H7 (cell line): ENCODE measurements at regions not wholly inside any gene's neighbourhood (a gene's known extent, or its start where the extent isn't known, plus 50 kb on each side); places are given as distances from the start of the nearest gene placed in this dataset.
A peak's percentile ranks its signal among the peaks of the same experiment; 100 is the strongest.
"Not testable (repeated sequence)": the region's sequence is repeated elsewhere in the genome, so short reads cannot be mapped to it uniquely, and the experiment has no call there.

ENCODE experiments used
- DNase-seq: peaks from one replicate; pipeline ENCODE4 v3.0.0; 2012
- H3K27me3 ChIP-seq: 2 replicates; pipeline ENCODE4 v1.6.0; 2011; ENCODE audit warnings: mild to moderate bottlenecking, low read length; ENCODE audit not compliant: control insufficient read depth, insufficient read depth
- H3K36me3 ChIP-seq: replicated peaks from 2 replicates; pipeline ENCODE4 v1.5.1; 2011; ENCODE audit warnings: low read length; ENCODE audit not compliant: control insufficient read depth, insufficient read depth
- H3K4me3 ChIP-seq: 2 replicates; pipeline ENCODE4 v1.5.1; 2011; ENCODE audit warnings: low read depth, mild to moderate bottlenecking, control low read depth, low read length, moderate library complexity; ENCODE audit not compliant: insufficient read depth

DNA sequence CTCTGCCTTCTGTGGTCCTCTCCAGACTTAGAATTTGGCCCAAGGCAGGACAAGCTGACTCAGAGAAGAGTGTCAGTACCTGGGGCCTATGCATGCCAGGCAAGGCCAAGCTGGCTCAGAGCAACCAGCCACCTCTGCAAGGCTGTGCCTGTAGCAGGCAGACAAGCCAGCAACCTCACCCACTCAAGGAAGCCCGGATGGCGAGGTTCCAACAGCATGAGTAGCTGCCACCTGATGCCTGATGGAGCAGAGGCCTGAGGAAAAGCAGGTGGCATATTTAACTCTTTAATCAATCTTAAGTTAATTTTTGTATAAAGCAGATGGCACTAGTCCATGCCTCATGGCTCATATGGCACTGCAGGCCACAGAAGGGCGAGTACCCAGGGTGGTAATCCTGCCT lies 3595.8 kb upstream of the OR11H1 start:
- not testable (repeated sequence) for H3K4me3 ChIP-seq, DNase-seq, H3K36me3 ChIP-seq, H3K27me3 ChIP-seq

DNA sequence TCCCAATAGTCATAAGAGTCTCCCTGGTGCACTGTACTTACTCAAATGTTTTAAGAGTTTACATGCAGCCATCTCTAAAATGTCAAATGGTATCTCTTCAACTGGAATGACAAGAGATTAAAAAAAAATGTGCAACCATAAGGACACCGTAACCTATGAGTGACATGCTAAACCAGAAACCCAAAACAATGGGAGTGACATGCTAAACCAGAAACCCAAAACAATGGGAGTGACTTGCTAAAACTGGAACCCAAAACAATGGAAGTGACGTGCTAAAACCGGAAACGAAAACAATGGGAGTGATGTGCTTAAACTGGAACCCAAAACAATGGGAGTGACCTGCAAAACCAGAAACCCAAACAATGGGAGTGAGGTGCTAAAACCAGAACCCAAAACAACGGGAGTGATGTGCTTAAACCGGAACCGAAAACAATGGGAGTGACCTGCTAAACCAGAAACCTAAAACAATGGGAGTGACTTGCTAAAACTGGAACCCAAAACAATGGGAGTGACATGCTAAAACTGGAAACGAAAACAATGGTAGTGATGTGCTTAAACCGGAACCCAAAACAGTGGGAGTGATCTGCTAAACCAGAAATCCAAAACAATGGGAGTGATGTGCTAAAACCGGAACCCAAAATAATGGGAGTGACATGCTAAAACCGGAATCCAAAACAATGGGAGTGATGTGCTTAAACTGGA lies 3559.9 kb upstream of the OR11H1 start:
- not testable (repeated sequence) for H3K27me3 ChIP-seq, DNase-seq, H3K36me3 ChIP-seq, H3K4me3 ChIP-seq

DNA sequence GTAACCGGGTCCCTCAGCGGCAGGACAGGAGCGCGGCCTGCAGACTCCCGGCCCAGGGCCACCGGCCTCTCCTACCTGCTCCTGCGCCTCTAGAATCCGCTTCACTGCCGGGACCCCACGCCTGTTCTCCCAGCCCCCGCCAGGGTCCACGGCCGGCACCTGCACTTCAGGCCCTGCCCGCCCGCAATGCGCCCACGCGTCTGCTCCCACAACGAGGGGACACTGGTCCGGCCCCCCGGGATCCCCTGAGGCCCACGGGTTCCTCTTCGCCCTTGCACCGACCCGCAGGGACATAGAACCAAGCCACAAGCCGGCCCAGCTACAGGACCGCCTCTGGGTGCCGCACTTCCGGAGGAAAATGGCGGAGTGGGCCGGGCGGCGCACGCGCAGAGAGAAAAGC lies 3554.1 kb upstream of the OR11H1 start:
- H3K4me3 ChIP-seq, H3K36me3 ChIP-seq, H3K27me3 ChIP-seq: not testable (repeated sequence)
- peak; percentile 1 for DNase-seq
